Liver (tissue), 8 donors: ENCODE measurements at regions not wholly inside any gene's neighbourhood (a gene's known extent, or its start where the extent isn't known, plus 50 kb on each side); places are given as distances from the start of the nearest gene placed in this dataset.

Experiments
- DNase-seq: peaks from one replicate; pipeline ENCODE4 v3.0.0-alpha.2; 2017; ENCODE audit warnings: low spot score
- H3K27ac ChIP-seq, 2 donors: one replicate each; pipeline ENCODE4 v1.7.0; 2013; ENCODE audit warnings: inconsistent platforms in 2 of 2, low read length in 2 of 2, control low read depth in 1 of 2, low read depth in 1 of 2, mild to moderate bottlenecking in 1 of 2
- H3K27me3 ChIP-seq, 4 donors: one replicate each; pipeline versions ENCODE4 v1.6.1 to v1.7.0; 2013; ENCODE audit warnings: low read length in 3 of 4, inconsistent platforms in 1 of 4, mild to moderate bottlenecking in 1 of 4, moderate library complexity in 1 of 4; ENCODE audit not compliant: control insufficient read depth in 4 of 4, insufficient read depth in 4 of 4
- H3K36me3 ChIP-seq, 4 donors: one replicate each; pipeline versions ENCODE4 v1.6.1 to v1.7.0; 2013; ENCODE audit warnings: low read length in 3 of 4, mild to moderate bottlenecking in 3 of 4, low read depth in 1 of 4, moderate library complexity in 1 of 4; ENCODE audit not compliant: control insufficient read depth in 4 of 4, insufficient read depth in 3 of 4
- H3K4me1 ChIP-seq, 4 donors: one replicate each; pipeline versions ENCODE4 v1.6.1 to v1.7.0; 2013; ENCODE audit warnings: low read length in 3 of 4, mild to moderate bottlenecking in 3 of 4, moderate library complexity in 1 of 4; ENCODE audit not compliant: control insufficient read depth in 4 of 4, insufficient read depth in 4 of 4
- H3K4me3 ChIP-seq, 3 donors: one replicate each; pipeline versions ENCODE4 v1.6.1 to v1.7.0; 2013; ENCODE audit warnings: low read length in 3 of 3, control low read depth in 1 of 3, low read depth in 1 of 3, mild to moderate bottlenecking in 1 of 3
- H3K9ac ChIP-seq, 2 donors: one replicate each; pipeline ENCODE4 v1.7.0; 2013; ENCODE audit warnings: low read length in 2 of 2, mild to moderate bottlenecking in 2 of 2, moderate library complexity in 2 of 2, control low read depth in 1 of 2, low read depth in 1 of 2
- H3K9me3 ChIP-seq, 4 donors: one replicate each; pipeline versions ENCODE4 v1.6.1 to v1.7.0; 2013; ENCODE audit warnings: low read length in 3 of 4; ENCODE audit not compliant: control insufficient read depth in 4 of 4
- EGR1 ChIP-seq, 2 donors: IDR thresholded peaks; 2 replicates each; pipeline ENCODE4 v1.6.1; 2016 to 2018; ENCODE audit warnings: antibody characterized with exemption in 2 of 2, low read depth in 2 of 2
- FOXA1 ChIP-seq: IDR thresholded peaks from 2 replicates; pipeline ENCODE4 v1.6.1; 2016; ENCODE audit warnings: antibody characterized with exemption
- FOXA2 ChIP-seq: IDR thresholded peaks from 2 replicates; pipeline ENCODE4 v1.6.1; 2016; ENCODE audit warnings: antibody characterized with exemption
- GABPA ChIP-seq, 2 donors: IDR thresholded peaks in 1 of 2; conservative IDR thresholded peaks in 1 of 2; 2 replicates each; pipeline ENCODE4 v1.6.1; 2016; ENCODE audit warnings: antibody characterized with exemption in 2 of 2, mild to moderate bottlenecking in 1 of 2, moderate library complexity in 1 of 2
- HNF4A ChIP-seq, 2 donors: conservative IDR thresholded peaks; 2 replicates each; pipeline ENCODE4 v1.6.1; 2016; ENCODE audit warnings: antibody characterized with exemption in 2 of 2, mild to moderate bottlenecking in 2 of 2
- HNF4G ChIP-seq: IDR thresholded peaks from 2 replicates; pipeline ENCODE4 v1.6.1; 2016; ENCODE audit warnings: antibody characterized with exemption
- JUND ChIP-seq, 2 donors: IDR thresholded peaks; 2 replicates each; pipeline ENCODE4 v1.6.1; 2016; ENCODE audit warnings: antibody characterized with exemption in 2 of 2
- NR2F2 ChIP-seq: IDR thresholded peaks from 2 replicates; pipeline ENCODE4 v1.6.1; 2016; ENCODE audit warnings: antibody characterized with exemption
- RAD21 ChIP-seq, 2 donors: IDR thresholded peaks; 2 replicates each; pipeline ENCODE4 v1.6.1; 2016; ENCODE audit warnings: antibody characterized with exemption in 2 of 2, mild to moderate bottlenecking in 2 of 2
- RXRA ChIP-seq, 2 donors: IDR thresholded peaks; 2 replicates each; pipeline ENCODE4 v1.6.1; 2017 to 2018; ENCODE audit warnings: antibody characterized with exemption in 2 of 2, mild to moderate bottlenecking in 1 of 2
- SP1 ChIP-seq: IDR thresholded peaks from 2 replicates; pipeline ENCODE4 v1.6.1; 2018; ENCODE audit warnings: antibody characterized with exemption, mild to moderate bottlenecking
- TAF1 ChIP-seq: conservative IDR thresholded peaks from 2 replicates; pipeline ENCODE4 v1.6.1; 2016; ENCODE audit warnings: antibody characterized with exemption, mild to moderate bottlenecking
- YY1 ChIP-seq: IDR thresholded peaks from 2 replicates; pipeline ENCODE4 v1.6.1; 2016; ENCODE audit warnings: antibody characterized with exemption, mild to moderate bottlenecking
- WGBS: extraction: QIAGEN DNeasy Blood & Tissue Kit; methylation state at CpG from one replicate; pipeline ENCODE4 v1.1.7; 2013; 5-methylcytosine and 5-hydroxymethylcytosine counted together
- TF ChIP-seq, protein P1 (sequence below): fragments of 150-350 bp; IDR thresholded peaks from 2 replicates; pipeline ENCODE4 v1.5.1; 2017; ENCODE audit warnings: improper control_type of control experiment, low read depth, low read length; ENCODE audit not compliant: missing input control
- TF ChIP-seq, protein P2 (sequence below): IDR thresholded peaks from 2 replicates; pipeline ENCODE4 v1.6.1; 2016; ENCODE audit warnings: antibody characterized with exemption
- TF ChIP-seq, protein P3 (sequence below): IDR thresholded peaks from 2 replicates; pipeline ENCODE4 v1.6.1; 2016; ENCODE audit warnings: antibody characterized with exemption, mild to moderate bottlenecking
- TF ChIP-seq, protein P4 (sequence below): IDR thresholded peaks from 2 replicates; pipeline ENCODE4 v1.6.1; 2016; ENCODE audit warnings: antibody characterized with exemption
- TF ChIP-seq, protein P5 (sequence below): IDR thresholded peaks from 2 replicates; pipeline ENCODE4 v1.6.1; 2016; ENCODE audit warnings: antibody characterized with exemption
- donor health status: healthy.
- donor health status: healthy.
- donor health status: healthy.
- donor health status: healthy.
- donor health status: healthy.

DNA sequence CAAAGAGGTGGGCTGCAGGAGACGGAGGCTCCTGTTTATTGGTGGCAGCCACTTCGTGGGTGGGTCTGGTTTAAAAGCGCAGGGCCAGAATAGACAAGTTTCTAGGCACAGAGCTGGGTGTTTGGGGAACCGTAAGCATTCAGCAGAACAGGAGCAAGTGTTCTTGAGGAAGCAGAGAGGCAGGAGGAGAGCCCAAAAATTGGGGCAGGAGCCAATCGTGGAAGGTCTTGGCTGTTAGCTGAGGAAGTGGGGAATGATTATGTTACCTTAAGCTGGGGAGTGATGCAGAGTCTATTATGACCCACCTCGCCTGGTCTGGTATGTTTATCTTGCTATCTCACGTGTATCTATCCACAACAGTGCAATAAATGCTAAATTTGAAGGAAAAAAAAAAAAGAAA, 64.3 kb upstream of the ATL2 start:
- Histone ChIP-seq H3K36me3 (no peaks in the 10 kb centered on the region), H3K9me3 (no peaks in the 10 kb centered on the region), H3K9ac (no peak overlapping the region), H3K27me3 (no peaks in the 10 kb centered on the region), H3K27ac (no peak overlapping the region), H3K4me1 (peaks cover 0 to 2% (median 0%) of the 10 kb centered on the region in 4 donors), H3K4me3 (no peak overlapping the region)
- WGBS: 92% methylated on average over 7 of the region's 7 CpGs
- DNase-seq: no peak
- TF ChIP-seq EGR1 (IDR thresholded peaks at IDR 0.05; ENCODE audit: low read depth in 2 of 2) (no peak), HNF4A (conservative IDR thresholded peaks at IDR 0.05) (no peak)

DNA sequence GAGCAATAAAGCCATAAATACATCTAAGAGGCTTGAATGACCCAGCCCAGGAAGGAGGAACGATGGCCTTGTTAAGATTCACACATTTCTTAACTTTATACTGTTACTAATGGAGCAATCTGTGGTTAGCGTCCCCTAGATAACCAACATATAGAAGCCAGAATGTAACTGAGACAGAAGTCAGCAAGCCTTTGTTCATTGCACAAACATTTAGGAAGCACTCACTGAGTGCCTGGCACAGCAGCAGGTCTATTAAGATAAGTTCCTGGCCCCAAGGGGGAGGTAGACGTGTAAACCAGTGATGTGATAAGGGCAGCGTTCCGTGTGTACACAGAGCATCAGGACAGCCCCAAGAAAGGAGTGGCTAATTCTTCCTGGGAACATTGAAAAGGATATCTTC, 63.6 kb upstream of the ATL2 start:
- DNase-seq: peak; percentile 41
- no peaks in the 10 kb centered on the region for H3K27me3 ChIP-seq
- H3K9me3 ChIP-seq: no peaks in the 10 kb centered on the region
- no peak overlapping the region for H3K27ac ChIP-seq
- H3K4me3 ChIP-seq: no peak overlapping the region
- no peaks in the 10 kb centered on the region for H3K36me3 ChIP-seq
- WGBS: 75% methylated on average over 5 of the region's 5 CpGs
- no peak overlapping the region for H3K9ac ChIP-seq
- H3K4me1 ChIP-seq: no peaks in the 10 kb centered on the region
- TF ChIP-seq, protein P1, sequence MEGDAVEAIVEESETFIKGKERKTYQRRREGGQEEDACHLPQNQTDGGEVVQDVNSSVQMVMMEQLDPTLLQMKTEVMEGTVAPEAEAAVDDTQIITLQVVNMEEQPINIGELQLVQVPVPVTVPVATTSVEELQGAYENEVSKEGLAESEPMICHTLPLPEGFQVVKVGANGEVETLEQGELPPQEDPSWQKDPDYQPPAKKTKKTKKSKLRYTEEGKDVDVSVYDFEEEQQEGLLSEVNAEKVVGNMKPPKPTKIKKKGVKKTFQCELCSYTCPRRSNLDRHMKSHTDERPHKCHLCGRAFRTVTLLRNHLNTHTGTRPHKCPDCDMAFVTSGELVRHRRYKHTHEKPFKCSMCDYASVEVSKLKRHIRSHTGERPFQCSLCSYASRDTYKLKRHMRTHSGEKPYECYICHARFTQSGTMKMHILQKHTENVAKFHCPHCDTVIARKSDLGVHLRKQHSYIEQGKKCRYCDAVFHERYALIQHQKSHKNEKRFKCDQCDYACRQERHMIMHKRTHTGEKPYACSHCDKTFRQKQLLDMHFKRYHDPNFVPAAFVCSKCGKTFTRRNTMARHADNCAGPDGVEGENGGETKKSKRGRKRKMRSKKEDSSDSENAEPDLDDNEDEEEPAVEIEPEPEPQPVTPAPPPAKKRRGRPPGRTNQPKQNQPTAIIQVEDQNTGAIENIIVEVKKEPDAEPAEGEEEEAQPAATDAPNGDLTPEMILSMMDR: no peak
- TF ChIP-seq JUND (IDR thresholded peaks at IDR 0.05): no peak
- no peak for TF ChIP-seq YY1
- TF ChIP-seq, protein P2, sequence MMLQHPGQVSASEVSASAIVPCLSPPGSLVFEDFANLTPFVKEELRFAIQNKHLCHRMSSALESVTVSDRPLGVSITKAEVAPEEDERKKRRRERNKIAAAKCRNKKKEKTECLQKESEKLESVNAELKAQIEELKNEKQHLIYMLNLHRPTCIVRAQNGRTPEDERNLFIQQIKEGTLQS: no peak
- no peak for TF ChIP-seq EGR1 (IDR thresholded peaks at IDR 0.05; ENCODE audit: low read depth in 2 of 2)
- TF ChIP-seq SP1: no peak
- TF ChIP-seq, protein P3, sequence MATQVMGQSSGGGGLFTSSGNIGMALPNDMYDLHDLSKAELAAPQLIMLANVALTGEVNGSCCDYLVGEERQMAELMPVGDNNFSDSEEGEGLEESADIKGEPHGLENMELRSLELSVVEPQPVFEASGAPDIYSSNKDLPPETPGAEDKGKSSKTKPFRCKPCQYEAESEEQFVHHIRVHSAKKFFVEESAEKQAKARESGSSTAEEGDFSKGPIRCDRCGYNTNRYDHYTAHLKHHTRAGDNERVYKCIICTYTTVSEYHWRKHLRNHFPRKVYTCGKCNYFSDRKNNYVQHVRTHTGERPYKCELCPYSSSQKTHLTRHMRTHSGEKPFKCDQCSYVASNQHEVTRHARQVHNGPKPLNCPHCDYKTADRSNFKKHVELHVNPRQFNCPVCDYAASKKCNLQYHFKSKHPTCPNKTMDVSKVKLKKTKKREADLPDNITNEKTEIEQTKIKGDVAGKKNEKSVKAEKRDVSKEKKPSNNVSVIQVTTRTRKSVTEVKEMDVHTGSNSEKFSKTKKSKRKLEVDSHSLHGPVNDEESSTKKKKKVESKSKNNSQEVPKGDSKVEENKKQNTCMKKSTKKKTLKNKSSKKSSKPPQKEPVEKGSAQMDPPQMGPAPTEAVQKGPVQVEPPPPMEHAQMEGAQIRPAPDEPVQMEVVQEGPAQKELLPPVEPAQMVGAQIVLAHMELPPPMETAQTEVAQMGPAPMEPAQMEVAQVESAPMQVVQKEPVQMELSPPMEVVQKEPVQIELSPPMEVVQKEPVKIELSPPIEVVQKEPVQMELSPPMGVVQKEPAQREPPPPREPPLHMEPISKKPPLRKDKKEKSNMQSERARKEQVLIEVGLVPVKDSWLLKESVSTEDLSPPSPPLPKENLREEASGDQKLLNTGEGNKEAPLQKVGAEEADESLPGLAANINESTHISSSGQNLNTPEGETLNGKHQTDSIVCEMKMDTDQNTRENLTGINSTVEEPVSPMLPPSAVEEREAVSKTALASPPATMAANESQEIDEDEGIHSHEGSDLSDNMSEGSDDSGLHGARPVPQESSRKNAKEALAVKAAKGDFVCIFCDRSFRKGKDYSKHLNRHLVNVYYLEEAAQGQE: no peak
- no peak for TF ChIP-seq FOXA2
- TF ChIP-seq FOXA1: no peak
- TF ChIP-seq, protein P4, sequence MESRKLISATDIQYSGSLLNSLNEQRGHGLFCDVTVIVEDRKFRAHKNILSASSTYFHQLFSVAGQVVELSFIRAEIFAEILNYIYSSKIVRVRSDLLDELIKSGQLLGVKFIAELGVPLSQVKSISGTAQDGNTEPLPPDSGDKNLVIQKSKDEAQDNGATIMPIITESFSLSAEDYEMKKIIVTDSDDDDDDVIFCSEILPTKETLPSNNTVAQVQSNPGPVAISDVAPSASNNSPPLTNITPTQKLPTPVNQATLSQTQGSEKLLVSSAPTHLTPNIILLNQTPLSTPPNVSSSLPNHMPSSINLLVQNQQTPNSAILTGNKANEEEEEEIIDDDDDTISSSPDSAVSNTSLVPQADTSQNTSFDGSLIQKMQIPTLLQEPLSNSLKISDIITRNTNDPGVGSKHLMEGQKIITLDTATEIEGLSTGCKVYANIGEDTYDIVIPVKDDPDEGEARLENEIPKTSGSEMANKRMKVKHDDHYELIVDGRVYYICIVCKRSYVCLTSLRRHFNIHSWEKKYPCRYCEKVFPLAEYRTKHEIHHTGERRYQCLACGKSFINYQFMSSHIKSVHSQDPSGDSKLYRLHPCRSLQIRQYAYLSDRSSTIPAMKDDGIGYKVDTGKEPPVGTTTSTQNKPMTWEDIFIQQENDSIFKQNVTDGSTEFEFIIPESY: no peak
- TF ChIP-seq TAF1: no peak
- no peak for TF ChIP-seq HNF4G
- no peak for TF ChIP-seq RAD21 (IDR thresholded peaks at IDR 0.05)
- TF ChIP-seq NR2F2: no peak
- no peak for TF ChIP-seq HNF4A (conservative IDR thresholded peaks at IDR 0.05)
- no peak for TF ChIP-seq RXRA (IDR thresholded peaks at IDR 0.05)
- TF ChIP-seq, protein P5, sequence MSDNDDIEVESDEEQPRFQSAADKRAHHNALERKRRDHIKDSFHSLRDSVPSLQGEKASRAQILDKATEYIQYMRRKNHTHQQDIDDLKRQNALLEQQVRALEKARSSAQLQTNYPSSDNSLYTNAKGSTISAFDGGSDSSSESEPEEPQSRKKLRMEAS: no peak
- TF ChIP-seq GABPA (IDR thresholded peaks at IDR 0.05 in 1 of 2, conservative IDR thresholded peaks at IDR 0.05 in 1 of 2): no peak
